GM19025 (cell line): ENCODE measurements at regions not wholly inside any gene's neighbourhood (a gene's known extent, or its start where the extent isn't known, plus 50 kb on each side); places are given as distances from the start of the nearest gene placed in this dataset.

Experiments
- ATAC-seq: cut with Tn5 transposase; IDR thresholded peaks from one replicate; pipeline ENCODE4 v1.9.1; 2021; ENCODE audit warnings: mild to moderate bottlenecking, low read depth, moderate library complexity; ENCODE audit not compliant: unreplicated experiment

DNA sequence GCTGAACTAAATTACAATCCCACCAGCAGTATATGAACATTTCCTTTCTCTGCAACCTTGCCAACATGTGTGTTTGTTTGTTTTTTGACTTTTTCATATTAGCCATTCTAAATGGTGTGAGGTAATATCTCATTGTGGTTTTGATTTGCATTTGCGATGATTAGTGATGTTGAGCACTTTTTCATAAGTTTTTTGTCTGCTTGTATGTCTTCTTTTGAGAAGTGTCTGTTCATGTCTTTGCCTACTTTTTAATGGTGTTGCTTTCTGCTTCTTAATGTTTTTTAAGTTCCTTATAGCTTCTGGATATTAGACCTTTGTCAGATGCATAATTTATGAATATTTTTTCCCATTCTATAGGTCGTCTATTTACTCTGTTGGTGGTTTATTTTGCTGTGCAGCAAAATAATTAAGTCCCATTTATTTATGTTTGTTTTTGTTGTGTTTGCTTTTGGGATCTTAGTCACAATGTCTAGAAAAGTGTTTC is 1262.9 kb downstream of the FSCB start:
- no peak for ATAC-seq

DNA sequence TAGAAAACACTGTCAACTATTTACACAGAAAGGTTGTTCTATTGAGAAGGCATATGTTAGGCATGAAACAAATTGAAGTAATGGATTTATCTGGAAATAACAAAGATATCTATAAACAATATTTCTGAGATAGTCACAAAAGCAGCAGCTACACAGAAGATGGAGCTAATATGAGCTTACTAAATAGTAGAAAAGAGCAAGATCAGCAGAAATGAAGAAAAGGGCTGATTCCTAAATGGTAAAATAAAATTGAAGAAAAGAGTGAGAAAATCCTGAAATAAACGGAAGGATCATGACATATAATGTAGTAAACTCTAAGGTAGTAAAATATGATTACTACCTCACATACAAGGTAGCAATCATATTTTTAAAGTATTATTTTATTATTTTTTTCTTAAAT is 1263.9 kb downstream of the FSCB start:
- no peak for ATAC-seq

DNA sequence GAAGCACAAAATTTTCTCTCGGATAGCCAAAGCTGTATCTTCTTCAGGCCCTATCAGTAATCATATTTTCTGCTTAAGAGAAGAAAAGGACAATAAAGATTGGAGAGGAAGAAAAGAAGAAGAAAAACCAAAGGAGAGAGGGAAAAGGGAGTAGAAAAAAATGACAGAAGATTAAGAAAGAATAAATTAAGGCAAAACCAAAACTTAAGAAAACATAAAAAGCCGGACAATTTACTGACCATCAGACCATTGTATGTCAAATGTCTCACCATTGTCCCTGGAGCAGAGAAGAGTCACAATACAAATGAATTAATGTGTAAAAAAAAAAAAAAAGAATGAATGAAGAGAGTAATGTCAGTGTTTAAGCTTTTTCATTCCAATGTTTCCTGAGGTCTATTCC is 1274.8 kb downstream of the FSCB start:
- ATAC-seq, result no peak

DNA sequence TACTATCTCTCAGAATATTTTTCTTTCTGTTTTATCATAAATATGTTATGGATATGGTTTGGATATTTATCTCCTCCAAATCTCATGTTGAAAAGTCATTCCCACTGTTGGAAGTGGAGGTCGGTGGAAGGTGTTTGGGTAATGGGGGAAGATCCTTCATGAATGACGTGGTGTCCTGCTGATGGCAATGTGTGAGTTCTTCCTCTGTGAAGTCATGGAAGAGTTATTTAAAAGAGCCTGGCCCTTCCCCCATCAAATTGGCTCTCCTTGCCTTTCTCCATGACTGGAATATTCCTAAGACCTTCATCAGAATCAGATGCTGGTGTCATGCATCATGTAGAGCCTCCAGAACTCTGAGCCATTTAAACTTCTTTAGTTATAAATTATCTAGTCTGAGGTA is 1291.6 kb downstream of the FSCB start:
- ATAC-seq, result no peak

DNA sequence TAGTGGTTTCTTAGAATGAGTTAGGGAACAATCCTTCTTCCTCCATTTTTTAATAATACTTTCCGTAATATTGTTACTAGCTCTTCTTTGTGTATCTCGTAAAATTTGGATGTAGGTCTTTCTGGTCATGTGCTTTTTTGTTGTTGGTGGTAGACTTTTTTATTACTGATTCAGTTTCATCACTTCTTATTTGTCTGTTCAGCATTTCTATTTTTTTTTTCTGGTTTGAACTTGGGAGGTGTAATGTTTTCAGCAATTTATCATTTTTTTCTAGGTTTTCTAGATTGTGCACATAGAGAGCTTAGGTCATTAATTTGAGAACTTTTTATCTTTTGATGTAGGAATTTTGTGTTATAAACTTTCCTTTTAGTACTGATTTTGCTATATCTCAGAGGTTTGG is 1299.9 kb downstream of the FSCB start:
- ATAC-seq, result no peak

DNA sequence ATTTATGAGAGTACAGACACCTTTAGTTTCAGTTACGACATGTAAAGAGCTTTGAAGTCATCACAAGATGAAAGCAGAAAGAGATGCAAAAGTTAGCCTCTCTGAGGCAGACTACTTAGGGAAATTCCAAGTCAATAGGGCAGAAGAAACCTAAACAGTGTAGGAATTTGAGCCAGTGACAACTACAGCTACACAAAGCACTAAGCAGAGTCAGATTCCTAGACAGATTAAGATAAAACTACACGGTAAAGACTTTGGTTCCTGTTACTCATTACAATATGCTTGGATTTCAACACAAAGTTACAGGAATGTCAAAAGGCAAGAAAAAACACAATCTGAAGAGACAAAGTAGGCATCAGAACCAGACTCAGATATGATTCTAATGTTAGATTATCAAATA is 1302.3 kb downstream of the FSCB start:
- ATAC-seq, result no peak

DNA sequence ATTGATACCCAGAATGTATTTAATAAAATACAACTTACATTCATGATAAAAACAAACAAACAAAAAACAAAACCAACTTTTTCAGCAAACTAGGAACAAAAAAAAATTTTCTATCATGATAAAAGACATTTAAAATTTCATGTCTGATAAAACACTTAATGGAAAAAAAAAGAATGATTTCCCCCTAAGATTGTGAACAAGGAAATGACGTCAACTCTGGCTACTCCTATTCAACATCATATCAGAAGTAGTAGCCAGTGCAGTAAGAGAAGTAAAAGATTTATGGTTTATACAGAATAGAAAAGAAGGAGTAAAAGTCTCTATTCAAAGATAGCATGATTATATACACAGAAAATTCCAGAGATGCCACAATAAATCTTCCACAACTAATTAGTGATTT is 1306.6 kb downstream of the FSCB start:
- ATAC-seq, result no peak

DNA sequence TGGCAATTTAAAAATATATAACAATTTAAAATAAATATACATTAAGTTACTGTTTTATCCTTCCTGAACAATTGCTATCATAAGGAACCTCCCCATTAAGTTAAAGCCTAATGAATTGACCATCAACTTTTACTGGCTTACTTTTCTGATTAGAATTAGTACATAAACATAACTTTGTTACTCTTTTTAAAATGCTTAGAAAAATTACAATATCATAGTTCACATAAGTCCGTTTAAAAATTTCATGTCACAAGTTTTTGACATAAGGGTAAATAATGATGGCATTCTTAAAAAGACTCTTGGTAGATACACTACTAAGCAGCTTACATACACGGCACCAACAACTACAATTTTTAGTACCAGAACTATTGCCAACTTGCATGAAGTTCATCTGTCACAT is 1308.6 kb downstream of the FSCB start:
- no peak for ATAC-seq

DNA sequence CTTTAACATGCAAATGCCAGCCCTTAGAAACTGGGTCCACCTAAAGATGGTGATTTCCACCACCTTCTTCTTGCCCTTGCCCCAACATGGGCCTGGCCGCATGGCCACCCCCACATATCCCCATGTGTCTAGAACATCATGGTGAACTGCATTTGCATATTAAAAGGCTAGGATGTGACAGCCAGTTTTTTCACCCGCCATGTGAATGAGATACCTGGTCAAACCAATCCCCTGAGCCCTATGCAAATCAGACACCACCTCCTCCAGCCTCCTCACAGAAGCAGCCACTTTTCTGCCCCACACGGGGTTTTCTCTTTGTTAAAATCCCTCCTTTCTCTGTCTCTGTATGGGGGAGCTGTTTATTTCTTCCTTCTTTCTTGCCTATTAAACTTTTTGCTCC is 1322.5 kb downstream of the FSCB start:
- no peak for ATAC-seq

DNA sequence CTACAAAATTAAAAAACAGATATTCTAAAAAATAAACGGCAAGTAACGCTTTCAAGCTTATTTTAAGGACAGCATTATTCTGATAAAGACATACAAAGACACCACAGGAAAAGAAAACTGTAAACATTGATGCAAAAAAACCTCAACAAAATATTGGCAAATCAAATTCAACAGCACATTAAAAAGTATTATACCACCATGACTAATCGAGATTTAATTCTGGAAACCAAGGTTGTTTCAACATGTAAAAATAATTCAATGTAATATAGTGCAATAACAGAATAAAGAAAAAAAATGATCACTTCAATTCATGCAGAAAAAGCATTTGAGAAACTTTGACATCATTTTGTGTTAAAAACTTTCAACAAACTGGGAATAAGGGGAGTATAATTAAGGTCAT is 1323.2 kb downstream of the FSCB start:
- ATAC-seq, result no peak

DNA sequence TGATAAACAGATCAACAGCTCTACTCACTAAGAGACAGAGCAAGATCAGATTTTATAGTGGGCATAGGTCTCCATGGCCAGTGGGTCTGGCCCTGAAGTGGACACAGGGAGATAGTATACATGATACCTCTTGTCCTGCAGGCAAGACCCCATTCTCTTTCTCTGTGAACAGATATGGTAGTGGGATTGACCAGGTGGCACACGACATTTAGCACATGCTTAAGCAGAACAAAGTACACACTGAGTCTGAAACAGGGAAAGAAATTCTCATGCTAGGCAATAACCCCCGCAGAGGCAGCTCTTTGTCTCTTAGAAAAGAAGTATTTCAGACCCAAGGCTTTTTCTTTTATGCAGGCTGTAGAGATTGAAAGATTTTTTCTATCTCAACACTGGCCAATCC is 1331.2 kb downstream of the FSCB start:
- ATAC-seq, result no peak

DNA sequence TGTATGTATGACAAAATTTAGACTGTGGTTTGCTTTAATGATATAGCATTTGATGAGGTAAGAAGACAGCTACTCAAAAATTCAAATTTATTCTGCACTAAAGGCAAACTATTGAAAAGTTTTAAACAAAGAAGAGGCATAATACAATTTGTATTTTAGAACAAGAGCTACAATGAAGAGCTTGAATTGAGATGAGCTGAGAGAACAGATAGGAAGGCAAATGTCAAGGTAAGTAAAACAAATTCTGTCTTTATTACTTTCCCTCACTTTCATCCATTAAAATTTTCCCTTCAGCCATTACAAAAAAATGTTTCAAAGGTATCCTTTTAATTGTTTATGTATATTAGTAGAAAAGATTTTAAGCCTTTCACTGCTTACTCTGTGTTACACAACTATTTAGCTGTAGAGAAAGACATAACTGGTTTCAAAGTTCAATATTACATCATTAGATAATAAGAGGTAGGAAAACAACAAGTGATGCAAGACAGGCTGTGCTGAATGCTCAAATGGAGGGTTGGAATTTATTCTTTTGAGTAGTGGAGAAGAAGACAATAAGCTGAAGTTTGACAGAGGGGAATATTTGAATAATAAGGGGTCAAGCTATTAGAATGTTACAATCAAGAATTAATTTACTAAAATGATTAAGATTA is 1334.1 kb downstream of the FSCB start:
- no peak for ATAC-seq

DNA sequence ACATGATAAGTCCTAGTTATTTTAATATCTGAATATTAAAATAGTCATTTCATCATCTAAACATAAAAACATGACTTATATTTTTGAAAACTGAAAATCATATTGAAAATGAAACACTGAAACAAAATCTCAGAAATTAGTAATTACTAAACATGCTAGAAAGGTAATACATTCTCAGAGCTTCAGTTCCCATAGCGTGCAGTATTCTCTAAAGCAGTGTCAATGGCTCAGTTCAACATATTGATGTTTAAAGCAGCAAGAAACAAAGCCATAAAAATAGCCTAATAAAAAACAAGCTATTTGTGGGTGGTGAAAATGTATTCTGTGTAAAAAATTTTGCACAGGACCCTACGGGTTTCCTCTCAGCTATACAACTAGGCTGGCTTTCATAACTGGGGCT is 1337.4 kb downstream of the FSCB start:
- no peak for ATAC-seq

DNA sequence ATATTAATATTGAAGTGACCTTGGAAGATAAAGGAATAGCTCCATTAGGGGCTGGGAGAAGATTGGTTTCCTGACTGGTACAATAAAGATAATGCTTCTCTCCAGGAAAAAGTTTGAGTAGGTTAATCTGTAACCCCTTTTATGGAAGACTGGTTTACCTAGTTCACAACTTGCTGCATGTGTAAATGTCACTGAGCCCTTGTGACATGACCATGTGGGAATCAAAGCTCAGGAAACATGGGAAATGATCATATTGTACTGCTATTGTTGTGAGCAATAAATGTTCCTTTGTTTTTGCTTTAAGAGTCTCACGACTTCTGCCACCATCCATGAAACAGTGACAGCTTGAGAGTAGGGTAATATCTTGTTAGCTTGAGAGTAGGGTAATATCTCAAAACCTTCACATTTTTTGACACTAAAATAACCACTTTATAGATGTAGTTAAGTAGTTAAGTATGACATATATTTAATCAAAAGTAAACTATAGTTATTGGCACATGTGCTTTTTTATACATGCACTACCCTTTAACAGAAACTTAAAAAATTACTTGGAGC is 1338.6 kb downstream of the FSCB start:
- no peak for ATAC-seq

DNA sequence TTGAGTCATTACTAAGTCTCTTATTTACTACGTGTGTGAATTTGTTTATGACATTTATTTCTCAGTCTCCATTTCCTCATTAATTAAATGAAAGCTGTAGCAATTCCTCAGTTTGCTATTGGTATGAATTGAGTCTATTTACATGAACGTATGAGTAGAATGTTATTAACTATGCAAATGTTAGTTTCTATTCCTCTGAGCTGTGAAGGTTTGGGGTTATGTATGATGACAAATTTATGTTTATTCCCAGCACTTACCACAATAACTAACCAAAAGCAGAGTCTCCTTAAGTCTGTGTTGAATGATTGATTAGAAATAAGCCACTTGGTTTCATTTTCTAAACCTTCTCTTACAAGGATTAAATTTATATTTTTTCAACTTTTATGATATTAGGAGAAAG is 1340.9 kb downstream of the FSCB start:
- ATAC-seq, result no peak

DNA sequence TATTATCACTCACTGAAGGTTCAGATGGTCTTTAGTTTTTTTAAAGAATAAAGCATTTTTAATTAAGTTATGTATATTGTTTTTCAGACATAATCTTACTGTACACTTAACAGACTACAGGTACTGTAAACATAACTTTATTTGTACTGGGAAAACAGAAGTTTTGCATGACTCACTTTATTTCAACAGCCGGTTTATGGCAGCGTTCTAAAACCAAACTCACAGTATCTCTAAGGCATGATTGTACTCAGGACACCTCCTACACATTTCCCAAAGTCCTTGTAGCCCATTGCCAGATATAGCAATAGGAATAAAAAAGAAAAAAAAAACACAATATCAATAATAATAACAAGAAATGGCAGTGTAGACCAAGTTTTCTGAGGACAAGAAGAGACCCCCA is 1341.4 kb downstream of the FSCB start:
- no peak for ATAC-seq

DNA sequence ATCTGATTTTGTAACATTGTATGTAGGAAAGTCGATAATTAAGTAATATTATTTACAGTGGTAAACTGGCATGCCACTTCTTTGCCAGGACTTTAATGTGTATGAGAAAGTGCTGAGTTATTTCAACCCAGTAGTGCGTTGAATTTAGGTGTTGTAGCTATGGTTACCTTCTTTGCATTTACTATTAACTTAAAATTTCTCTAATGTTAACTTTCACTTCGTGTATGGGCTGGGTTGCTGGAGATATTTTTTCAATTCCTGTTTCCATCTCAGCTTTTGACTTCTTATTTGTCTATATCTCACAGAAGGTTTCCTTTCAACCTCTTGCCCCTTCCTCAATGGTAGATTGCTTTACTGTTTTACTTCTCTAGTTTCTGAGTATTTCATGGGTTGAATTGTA is 1345.6 kb downstream of the FSCB start:
- no peak for ATAC-seq

DNA sequence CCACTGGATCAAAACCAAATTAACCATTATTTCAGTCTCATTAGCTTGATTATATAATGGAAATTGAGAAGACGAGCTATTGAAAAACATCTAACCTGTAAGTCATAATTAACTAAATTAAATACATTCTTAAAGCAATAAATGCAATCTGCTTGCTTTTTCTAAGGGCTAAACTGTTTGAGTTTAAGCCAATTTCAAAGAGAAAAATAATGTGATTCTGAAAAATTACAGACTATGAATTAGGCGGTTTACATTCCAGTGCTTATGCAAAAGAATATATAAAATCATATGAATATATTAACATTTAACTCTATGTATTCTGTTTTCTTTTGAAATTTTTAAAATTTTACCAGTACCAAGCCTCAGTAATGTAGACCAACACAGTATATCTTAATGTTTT is 1349.4 kb downstream of the FSCB start:
- no peak for ATAC-seq

DNA sequence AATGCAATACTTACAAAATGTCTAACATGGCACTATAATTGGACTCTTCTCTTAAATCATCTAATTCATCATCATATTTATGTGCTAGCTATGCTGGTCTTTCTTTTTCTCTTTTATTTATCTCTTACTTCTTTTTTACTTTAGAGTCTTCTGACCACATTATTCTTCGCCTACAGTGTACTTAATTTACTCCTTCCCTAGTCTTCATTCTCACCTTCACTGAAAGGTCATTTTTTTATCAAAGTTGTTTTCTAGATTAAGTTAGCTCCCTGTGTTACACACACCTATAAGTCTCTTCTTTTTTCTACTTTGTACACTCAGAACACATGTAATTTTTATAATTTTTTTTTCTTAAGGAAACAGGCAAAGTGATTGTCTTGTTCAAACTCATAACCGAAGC is 1351.2 kb downstream of the FSCB start:
- ATAC-seq, result no peak

DNA sequence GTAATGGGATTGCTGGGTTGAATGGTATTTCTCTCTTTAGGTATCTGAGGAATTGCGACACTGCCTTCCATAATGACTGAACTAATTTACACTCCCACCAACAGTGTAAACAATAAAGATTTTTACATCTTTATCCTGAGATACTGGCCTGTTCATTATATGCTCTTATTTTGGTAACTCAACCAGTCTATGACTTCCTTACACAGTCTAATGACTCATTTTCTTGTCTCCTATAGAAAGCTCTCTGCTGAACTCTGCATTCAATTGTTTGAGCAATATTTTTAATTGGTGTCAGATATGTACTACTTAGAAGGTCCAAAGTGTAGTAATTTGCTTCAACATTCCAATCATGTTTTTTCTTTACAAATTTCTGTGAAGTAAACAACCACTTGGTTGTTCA is 1351.8 kb downstream of the FSCB start:
- ATAC-seq, result no peak

DNA sequence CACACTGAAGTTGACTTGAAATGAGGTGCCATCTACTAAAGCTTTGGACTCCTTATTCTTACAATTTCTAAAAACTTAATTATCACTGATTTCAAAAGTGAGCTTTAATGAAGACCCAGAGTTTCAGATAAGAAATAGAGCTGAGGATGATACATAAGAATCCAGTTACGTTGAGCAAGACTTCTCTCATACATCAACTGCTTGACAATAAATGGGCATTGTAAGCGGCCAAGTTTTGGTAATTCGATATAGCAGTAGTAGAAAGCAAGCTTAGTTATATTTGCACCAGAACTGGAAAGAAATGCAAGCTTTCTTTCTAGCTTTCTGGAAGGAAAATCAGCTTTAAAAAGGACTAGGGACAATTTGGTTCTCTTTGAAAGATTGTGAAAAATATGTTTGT is 1359.6 kb downstream of the FSCB start:
- no peak for ATAC-seq

DNA sequence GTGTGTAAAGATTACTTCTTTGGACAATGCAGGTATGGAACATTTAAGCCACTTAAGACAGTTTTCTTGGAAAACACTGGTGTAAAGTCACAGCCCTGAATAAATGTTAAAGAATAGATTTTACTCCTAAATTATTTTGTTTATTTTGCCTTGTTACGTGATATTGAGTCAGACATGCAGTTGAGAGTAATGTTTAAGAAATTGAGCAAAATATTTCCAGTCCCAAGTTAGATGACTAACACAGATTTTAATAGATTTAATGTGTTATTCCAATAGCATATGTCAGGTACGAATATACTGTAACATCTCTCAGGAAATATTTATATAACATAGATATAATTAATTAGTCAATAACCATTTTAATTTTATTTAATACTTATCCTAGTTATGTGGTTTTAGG is 1361.7 kb downstream of the FSCB start:
- ATAC-seq, result no peak

DNA sequence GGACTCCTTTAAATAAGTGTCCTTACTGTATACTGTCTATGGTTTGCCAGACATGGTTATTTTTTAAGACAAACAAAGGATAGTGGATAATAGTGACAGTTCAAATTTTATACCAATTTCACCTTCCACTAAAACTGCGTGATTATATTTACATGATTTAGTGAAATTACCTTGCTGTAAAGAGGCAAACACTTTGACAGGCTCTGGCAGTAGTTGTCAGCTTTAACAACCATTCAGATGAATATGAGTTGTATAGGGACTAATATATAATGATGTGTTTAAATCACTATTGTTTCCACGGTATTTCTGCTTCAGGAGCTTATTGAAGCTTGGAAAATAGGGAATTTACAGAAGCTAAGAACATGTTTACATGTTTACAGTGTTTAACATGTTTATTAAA is 1364.0 kb downstream of the FSCB start:
- no peak for ATAC-seq
